Activated T-helper 17 cell treated with anti-CD3 and anti-CD28 coated beads, Interleukin-2, amount 50 U/mL, for 72 hours (primary cell): ENCODE measurements at regions not wholly inside any gene's neighbourhood (a gene's known extent, or its start where the extent isn't known, plus 50 kb on each side); places are given as distances from the start of the nearest gene placed in this dataset.
"Not testable (repeated sequence)": the region's sequence is repeated elsewhere in the genome, so short reads cannot be mapped to it uniquely, and the experiment has no call there.

ENCODE experiments used
- ATAC-seq: fragments of 150-1000 bp; cut with Tn5 transposase; replicated peaks from 2 replicates; pipeline ENCODE4 v1.10.0; 2021; ENCODE audit warnings: mild to moderate bottlenecking, moderate library complexity
- H3K27ac Mint-ChIP-seq: one replicate; pipeline ENCODE4 v1.8.0; 2022; ENCODE audit warnings: mixed read lengths
- H3K27me3 Mint-ChIP-seq: one replicate; pipeline ENCODE4 v1.8.0; 2022; ENCODE audit warnings: mixed read lengths
- H3K36me3 Mint-ChIP-seq: one replicate; pipeline ENCODE4 v1.8.0; 2022; ENCODE audit warnings: low read depth, mild to moderate bottlenecking, mixed read lengths
- H3K4me1 Mint-ChIP-seq: one replicate; pipeline ENCODE4 v1.8.0; 2022; ENCODE audit warnings: mixed read lengths
- H3K4me3 Mint-ChIP-seq: one replicate; pipeline ENCODE4 v1.8.0; 2022; ENCODE audit warnings: mild to moderate bottlenecking, mixed read lengths
- H3K9me3 Mint-ChIP-seq: one replicate; pipeline ENCODE4 v1.8.0; 2022; ENCODE audit warnings: mixed read lengths

DNA sequence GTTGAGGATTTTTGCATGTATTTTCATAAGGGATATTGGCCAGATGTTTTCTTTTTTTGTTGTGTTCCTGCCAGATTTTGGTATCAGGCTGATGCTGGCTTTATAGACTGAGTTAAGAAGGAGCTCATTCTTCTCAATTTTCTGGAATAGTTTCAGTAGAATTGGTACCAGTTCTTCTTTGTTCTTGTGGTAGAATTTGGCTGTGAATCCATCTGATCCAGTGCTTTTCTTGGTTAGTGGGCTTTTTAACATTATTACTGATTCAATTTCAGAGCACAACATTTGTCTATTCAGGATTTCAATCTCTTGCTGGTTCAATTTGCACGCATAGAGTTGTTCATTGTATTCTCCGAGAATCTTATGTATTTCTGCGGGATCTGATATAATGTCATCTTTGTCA lies 136.5 kb upstream of the FOXG1 start:
- ATAC-seq, result no peak
- Mint-ChIP-seq H3K27me3 (no peaks in the 10 kb centered on the region), H3K4me1 (no peaks in the 10 kb centered on the region), H3K27ac (no peak overlapping the region), H3K36me3 (no peaks in the 10 kb centered on the region), H3K4me3 (no peak overlapping the region), H3K9me3 (peaks cover 15% of the 10 kb centered on the region)

DNA sequence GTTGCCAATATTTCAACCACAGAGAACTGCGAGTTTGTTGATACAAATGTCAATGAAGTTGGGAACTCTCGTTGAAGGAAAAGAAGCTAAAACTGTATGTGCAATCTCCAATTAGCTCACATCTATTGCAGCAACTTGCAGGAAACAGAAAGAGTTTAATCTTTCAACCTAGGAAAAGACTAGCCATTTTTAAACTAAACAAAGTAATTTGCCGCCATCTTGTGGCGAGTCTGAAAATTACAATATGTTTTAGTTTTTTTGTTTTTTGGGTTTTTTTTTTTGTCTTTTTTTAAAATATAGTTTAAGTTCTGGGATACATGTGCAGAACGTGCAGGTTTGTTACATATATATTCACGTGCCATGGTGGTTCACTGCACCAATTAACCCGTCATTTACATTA lies 131.2 kb upstream of the FOXG1 start:
- no peak for ATAC-seq
- H3K4me3 Mint-ChIP-seq, result no peak overlapping the region
- H3K27ac Mint-ChIP-seq, result no peak overlapping the region
- no peaks in the 10 kb centered on the region for H3K27me3 Mint-ChIP-seq
- peaks cover 21% of the 10 kb centered on the region for H3K9me3 Mint-ChIP-seq
- no peaks in the 10 kb centered on the region for H3K4me1 Mint-ChIP-seq
- H3K36me3 Mint-ChIP-seq, result no peaks in the 10 kb centered on the region

DNA sequence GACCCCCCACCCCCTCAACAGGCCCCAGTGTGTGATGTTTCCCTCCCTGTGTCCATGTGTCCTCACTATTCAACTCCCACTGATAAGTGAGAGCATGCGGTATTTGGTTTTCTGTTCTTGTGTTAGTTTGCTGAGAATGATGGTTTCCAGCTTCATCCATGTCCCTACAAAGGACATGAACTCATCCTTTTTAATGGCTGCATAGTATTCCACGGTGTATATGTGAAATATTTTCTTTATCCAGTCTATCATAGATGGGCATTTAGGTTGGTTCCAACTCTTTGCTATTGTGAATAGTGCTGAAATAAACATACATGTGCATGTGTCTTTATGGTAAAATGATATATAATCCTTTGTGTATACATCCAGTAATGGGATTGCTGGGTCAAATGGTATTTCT lies 130.8 kb upstream of the FOXG1 start:
- H3K27ac Mint-ChIP-seq, H3K4me1 Mint-ChIP-seq, ATAC-seq, H3K4me3 Mint-ChIP-seq, H3K27me3 Mint-ChIP-seq, H3K36me3 Mint-ChIP-seq: not testable (repeated sequence)
- peaks cover 20% of the 10 kb centered on the region for H3K9me3 Mint-ChIP-seq

DNA sequence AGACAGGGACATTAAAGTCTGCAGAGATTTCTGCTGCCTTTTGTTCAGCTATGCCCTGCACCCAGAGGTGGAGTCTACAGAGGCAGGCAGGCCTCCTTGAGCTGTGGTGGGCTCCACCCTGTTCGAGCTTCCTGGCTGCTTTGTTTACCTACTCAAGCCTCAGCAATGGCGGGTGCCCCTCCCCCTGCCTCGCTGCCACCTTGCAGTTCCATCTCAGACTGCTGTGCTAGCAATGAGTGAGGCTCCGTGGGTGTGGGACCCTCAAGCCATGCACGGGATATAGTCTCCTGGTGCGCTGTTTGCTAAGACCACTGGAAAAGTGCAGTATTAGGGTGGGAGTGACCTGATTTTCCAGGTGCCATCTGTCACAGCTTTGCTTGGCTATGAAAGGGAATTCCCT lies 125.4 kb upstream of the FOXG1 start:
- not testable (repeated sequence) for ATAC-seq, H3K27ac Mint-ChIP-seq, H3K4me3 Mint-ChIP-seq, H3K27me3 Mint-ChIP-seq, H3K36me3 Mint-ChIP-seq, H3K4me1 Mint-ChIP-seq
- H3K9me3 Mint-ChIP-seq, result peaks cover 16% of the 10 kb centered on the region

DNA sequence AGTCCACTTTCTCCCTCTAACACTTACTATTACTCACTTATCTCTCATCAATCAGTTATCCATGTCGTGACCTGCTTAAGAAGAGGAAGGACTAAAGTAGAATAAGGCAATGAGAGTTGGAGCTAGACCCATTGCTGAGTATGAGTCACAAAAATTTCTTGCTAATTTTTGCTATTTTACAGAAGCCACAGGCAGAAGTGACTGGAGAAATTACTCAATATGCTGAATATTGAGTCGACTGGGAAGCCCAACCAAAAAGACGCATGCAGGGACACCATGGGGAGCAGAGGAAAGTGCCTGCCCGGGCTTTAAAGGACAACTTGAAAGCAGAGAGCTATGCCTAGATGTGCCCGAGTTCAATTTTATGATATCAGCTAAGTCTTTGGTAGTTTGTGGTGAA lies 115.4 kb upstream of the FOXG1 start:
- H3K36me3 Mint-ChIP-seq, result no peaks in the 10 kb centered on the region
- no peaks in the 10 kb centered on the region for H3K4me1 Mint-ChIP-seq
- no peak overlapping the region for H3K27ac Mint-ChIP-seq
- no peak overlapping the region for H3K4me3 Mint-ChIP-seq
- peaks cover 23% of the 10 kb centered on the region for H3K9me3 Mint-ChIP-seq
- no peaks in the 10 kb centered on the region for H3K27me3 Mint-ChIP-seq
- no peak for ATAC-seq

DNA sequence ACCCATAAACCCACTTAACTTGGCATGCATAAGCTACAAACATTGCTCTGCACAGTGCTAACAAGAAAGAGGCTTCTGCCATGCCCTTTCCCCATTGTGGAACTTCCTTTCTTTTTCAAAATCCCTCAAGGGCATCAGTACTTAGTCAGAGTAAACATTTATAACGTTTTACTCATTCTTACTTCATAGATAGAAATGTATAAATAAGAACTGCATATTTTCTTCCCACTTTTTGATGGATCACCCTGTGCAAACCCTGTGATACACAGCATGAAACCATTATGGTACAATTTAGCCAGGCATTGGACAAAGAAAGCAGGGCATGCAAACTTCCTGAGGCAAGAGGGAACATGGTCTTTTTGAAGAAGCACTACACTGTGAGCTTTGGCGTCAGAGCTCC lies 113.8 kb upstream of the FOXG1 start:
- peaks cover 17% of the 10 kb centered on the region for H3K9me3 Mint-ChIP-seq

DNA sequence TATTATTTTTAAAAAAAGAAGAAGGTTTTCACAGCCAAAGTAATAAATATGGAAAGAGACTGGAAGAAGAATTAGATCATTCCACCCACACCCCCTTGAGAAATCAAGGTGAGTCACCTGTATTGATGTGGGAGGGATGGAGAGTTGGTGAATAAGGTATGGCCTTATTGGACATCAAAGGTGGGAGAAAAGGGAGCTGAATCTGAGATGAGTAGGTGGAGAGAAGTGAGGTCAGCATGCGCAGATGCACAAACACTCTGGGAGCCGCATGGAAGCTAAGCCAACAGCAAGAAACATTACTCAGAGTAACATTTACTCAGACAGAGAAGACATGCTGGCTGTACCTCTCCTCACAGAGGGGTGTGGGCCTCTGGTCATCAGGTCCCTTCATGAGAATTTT lies 113.1 kb upstream of the FOXG1 start:
- no peak overlapping the region for H3K4me3 Mint-ChIP-seq
- no peak overlapping the region for H3K27ac Mint-ChIP-seq
- H3K4me1 Mint-ChIP-seq, result no peaks in the 10 kb centered on the region
- H3K36me3 Mint-ChIP-seq, result no peaks in the 10 kb centered on the region
- ATAC-seq, result no peak
- H3K9me3 Mint-ChIP-seq, result peaks cover 17% of the 10 kb centered on the region
- no peaks in the 10 kb centered on the region for H3K27me3 Mint-ChIP-seq

More for the DNA sequence above, 113.8 kb upstream of the FOXG1 start:
- no peaks in the 10 kb centered on the region for H3K27me3 Mint-ChIP-seq
- no peak overlapping the region for H3K4me3 Mint-ChIP-seq
- ATAC-seq, result no peak
- no peaks in the 10 kb centered on the region for H3K4me1 Mint-ChIP-seq
- no peak overlapping the region for H3K27ac Mint-ChIP-seq
- H3K36me3 Mint-ChIP-seq, result no peaks in the 10 kb centered on the region

DNA sequence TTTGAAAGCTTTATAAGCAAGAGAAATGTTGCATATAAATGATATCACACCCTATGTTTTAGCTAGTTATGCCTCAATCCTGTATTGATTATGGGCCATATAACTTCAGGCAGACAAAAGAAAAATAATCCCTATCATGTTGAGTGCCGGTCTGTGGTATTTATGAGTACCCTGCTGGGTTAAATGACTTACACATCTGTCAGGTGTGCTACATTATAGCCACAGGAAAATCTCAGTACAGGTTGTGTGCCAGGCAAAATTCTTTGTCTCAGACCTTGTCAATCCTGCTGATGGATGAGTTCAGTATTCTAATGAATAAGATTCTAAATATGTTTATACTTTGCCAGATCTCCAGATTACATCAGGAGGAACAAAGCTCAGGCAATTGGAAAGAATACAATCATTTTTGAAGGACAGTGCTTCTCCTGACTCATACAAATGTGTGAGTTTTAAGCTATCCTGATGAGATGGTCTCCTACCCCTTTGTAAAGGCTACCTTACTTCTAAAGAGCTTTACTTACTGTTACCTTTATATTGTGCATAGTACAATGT lies 109.8 kb upstream of the FOXG1 start:
- no peak for ATAC-seq
- H3K36me3 Mint-ChIP-seq, result no peaks in the 10 kb centered on the region
- H3K27ac Mint-ChIP-seq, result no peak overlapping the region
- H3K4me1 Mint-ChIP-seq, result no peaks in the 10 kb centered on the region
- no peak overlapping the region for H3K4me3 Mint-ChIP-seq
- H3K27me3 Mint-ChIP-seq, result no peaks in the 10 kb centered on the region
- peaks cover 11% of the 10 kb centered on the region for H3K9me3 Mint-ChIP-seq

DNA sequence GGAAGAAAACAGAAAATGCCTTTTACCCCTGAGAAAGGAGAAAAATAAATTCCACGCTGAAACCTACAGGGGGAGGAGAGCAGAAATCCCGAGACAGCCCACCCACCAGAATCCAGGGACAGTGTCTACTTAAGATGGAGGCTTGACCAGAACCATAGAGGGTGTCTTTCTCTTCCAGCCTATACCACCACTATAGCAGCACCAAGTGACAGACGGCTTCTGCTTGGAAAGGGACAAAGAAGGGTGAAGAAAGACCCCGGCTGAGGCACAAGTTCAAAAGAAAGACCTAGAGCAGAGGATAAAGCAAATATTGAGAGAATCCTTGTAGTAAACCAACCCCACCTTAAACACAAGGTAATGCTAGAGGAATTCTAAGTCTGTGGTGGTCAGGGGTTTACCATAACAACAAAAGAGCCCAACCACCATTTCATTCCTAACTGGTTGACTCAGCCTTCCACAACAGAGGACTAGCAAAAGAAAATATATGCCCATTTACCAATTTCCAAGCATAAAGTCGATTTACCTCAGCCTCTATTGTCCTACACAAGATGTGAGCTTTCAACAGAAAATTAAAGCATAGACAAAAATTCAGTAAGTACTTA lies 105.3 kb upstream of the FOXG1 start:
- peaks cover 4% of the 10 kb centered on the region for H3K9me3 Mint-ChIP-seq
- H3K4me1 Mint-ChIP-seq, result no peaks in the 10 kb centered on the region
- no peaks in the 10 kb centered on the region for H3K27me3 Mint-ChIP-seq
- no peak overlapping the region for H3K4me3 Mint-ChIP-seq
- no peak overlapping the region for H3K27ac Mint-ChIP-seq
- no peaks in the 10 kb centered on the region for H3K36me3 Mint-ChIP-seq
- ATAC-seq, result no peak

DNA sequence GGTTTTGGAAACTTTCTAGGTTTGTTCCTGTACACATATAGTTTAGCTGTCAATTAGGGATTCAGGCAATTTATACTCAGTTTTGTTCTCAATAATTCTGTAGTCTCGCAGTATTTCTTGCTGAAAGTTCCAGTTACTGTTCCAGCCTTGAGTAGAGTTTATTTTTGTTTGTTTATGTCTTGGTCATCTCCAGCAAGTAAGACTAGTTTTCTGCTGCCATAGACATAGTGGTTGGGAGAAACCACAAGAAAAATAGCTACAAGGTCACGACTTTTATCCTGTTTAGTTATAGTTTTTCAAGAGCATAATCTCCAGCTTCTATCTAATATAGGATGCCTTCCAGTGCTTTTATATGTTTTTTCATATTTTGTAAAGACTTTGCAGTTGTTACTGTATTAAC lies 99.6 kb upstream of the FOXG1 start:
- peaks cover 8% of the 10 kb centered on the region for H3K9me3 Mint-ChIP-seq
- H3K36me3 Mint-ChIP-seq, result no peaks in the 10 kb centered on the region
- no peaks in the 10 kb centered on the region for H3K27me3 Mint-ChIP-seq
- no peak overlapping the region for H3K4me3 Mint-ChIP-seq
- no peak for ATAC-seq
- H3K4me1 Mint-ChIP-seq, result no peaks in the 10 kb centered on the region
- H3K27ac Mint-ChIP-seq, result no peak overlapping the region

DNA sequence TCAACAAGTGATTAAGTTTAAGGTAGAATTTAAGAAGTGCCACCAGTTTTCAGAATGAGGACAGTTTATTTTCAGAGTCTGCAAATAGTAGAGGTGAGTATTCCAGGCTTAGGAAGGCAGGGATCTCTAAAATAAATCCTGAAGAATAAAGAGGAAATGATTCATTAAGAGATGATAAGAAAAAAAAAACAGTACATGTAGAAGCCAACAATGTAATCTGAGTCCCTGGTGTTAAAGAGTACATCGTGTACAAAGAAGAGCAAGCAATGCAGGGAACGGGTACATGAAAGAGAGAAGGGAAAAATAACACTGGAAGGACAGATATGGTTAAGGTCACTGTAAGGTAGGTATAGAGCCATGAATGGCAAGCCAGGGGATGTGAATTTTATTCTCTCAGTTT lies 95.2 kb upstream of the FOXG1 start:
- Mint-ChIP-seq H3K4me3 (no peak overlapping the region), H3K4me1 (no peaks in the 10 kb centered on the region), H3K27ac (no peak overlapping the region), H3K36me3 (no peaks in the 10 kb centered on the region), H3K27me3 (no peaks in the 10 kb centered on the region), H3K9me3 (peaks cover 26% of the 10 kb centered on the region)
- no peak for ATAC-seq

DNA sequence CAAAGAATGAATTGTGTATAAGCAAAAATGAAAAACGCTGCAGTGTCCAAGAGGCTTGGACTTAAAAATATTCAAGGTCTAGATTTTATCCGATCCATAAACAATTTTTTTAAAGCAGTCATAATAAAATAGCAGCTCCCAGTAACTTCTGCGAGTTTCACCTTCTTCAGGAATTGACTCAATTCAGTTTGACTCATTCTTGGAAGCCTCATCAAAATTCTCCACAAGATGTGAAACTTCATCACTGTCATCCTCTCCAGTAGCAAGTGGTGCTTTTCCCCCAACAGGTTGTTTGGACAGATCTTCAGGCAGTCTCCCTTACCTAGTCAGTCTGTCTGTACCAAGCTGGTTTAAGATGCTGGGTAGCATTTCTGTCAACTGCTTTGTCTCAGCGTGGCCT lies 93.5 kb upstream of the FOXG1 start:
- Mint-ChIP-seq H3K27ac (no peak overlapping the region), H3K36me3 (no peaks in the 10 kb centered on the region)

DNA sequence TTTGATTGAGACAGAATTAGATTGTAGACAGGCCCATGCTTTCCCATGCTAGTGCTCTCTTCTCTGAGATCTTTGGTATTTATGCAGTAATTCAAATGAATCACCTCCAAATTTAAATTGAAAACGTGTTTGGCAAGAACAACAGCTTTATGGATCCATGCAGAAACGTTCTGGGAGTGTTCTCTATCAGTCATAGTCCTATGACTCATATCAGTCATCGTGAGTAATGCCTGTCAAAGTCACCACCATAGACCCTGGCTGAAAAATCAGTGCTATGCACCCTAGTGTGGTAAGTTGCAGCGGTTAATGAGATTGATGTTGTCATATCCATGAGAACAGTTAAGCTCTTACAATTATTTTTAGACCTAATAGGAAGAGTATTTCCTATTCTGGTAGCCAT lies 90.1 kb upstream of the FOXG1 start:
- Mint-ChIP-seq H3K27ac (no peak overlapping the region), H3K4me1 (no peaks in the 10 kb centered on the region), H3K27me3 (no peaks in the 10 kb centered on the region), H3K4me3 (no peak overlapping the region), H3K9me3 (peaks cover 26% of the 10 kb centered on the region), H3K36me3 (no peaks in the 10 kb centered on the region)
- ATAC-seq, result peak; percentile 40

More for the DNA sequence above, 93.5 kb upstream of the FOXG1 start:
- no peaks in the 10 kb centered on the region for H3K27me3 Mint-ChIP-seq
- no peak overlapping the region for H3K4me3 Mint-ChIP-seq
- peaks cover 26% of the 10 kb centered on the region for H3K9me3 Mint-ChIP-seq
- ATAC-seq, result no peak
- H3K4me1 Mint-ChIP-seq, result no peaks in the 10 kb centered on the region

DNA sequence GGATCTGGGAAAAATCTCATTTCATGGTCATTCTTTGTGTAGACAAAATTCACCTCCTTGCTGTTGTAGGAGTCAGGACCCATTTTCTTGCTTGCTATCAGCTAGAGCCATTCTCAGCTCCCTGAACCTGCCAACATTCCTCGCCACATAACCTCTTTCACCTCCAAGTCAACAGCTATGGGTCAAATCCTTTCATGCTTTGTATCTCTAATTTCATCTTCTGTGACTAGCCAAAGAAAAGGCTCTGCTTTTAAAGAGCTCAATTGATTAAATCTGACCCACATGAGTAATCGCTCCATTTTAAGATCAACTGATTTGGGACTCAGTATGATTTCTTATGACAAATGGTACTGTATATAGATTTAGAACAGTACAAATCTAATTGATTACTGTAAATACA lies 89.2 kb upstream of the FOXG1 start:
- H3K27ac Mint-ChIP-seq, result no peak overlapping the region
- H3K27me3 Mint-ChIP-seq, result no peaks in the 10 kb centered on the region
- peaks cover 26% of the 10 kb centered on the region for H3K9me3 Mint-ChIP-seq
- H3K36me3 Mint-ChIP-seq, result no peaks in the 10 kb centered on the region
- ATAC-seq, result no peak
- no peak overlapping the region for H3K4me3 Mint-ChIP-seq
- H3K4me1 Mint-ChIP-seq, result no peaks in the 10 kb centered on the region

DNA sequence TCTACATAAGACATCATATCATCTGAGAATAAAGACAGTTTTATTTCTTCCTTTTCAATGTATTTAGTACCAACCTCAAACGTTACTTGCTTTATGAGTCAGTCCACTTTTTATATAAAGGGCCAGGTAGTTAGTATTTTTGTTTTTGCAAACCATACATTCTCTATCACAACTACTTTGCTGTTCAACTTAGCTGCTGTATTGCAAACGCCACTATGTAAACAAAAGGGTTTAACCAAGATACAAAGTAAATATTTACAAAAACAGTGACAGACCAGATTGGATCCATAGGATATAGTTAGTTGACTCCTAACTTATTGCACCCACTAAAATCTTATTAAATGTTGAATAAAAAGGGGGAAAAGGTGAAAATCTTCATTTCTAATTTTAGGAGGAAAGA lies 87.7 kb upstream of the FOXG1 start:
- Mint-ChIP-seq H3K36me3 (no peaks in the 10 kb centered on the region), H3K9me3 (peaks cover 19% of the 10 kb centered on the region), H3K27me3 (no peaks in the 10 kb centered on the region), H3K4me1 (no peaks in the 10 kb centered on the region), H3K4me3 (no peak overlapping the region), H3K27ac (no peak overlapping the region)
- ATAC-seq, result no peak

DNA sequence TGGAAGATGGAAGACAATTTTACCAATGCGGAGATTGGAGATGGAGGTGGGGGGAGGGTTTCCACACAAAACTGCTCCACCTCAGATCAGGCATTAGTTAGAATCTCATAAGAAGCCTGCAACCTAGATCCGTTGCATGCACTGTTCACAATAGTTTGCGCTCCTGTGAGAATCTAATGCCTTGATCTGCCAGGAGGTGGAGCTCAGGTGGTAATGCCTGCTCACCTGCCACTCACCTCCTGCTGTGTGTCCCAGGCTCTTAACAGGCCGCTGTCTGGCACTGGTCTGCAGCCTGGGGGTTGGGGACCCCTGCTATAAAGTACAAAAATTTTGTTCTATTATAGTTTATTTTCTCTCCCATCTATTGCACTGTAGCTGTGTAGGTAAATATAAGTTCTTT lies 84.9 kb upstream of the FOXG1 start:
- Mint-ChIP-seq H3K4me1 (no peaks in the 10 kb centered on the region), H3K9me3 (peaks cover 17% of the 10 kb centered on the region), H3K27me3 (no peaks in the 10 kb centered on the region), H3K4me3 (no peak overlapping the region), H3K27ac (no peak overlapping the region), H3K36me3 (no peaks in the 10 kb centered on the region)
- ATAC-seq, result no peak
